ENCODE measurements at regions not wholly inside any gene's neighbourhood (a gene's known extent, or its start where the extent isn't known, plus 50 kb on each side); places are given as distances from the start of the nearest gene placed in this dataset.
"Not testable (repeated sequence)": the region's sequence is repeated elsewhere in the genome, so short reads cannot be mapped to it uniquely, and the experiment has no call there.

- not testable (repeated sequence) for TF ChIP-seq POLR2A (IDR thresholded peaks at IDR 0.05; ENCODE audit: extremely low read depth, insufficient read length)
- TF ChIP-seq, protein P1, sequence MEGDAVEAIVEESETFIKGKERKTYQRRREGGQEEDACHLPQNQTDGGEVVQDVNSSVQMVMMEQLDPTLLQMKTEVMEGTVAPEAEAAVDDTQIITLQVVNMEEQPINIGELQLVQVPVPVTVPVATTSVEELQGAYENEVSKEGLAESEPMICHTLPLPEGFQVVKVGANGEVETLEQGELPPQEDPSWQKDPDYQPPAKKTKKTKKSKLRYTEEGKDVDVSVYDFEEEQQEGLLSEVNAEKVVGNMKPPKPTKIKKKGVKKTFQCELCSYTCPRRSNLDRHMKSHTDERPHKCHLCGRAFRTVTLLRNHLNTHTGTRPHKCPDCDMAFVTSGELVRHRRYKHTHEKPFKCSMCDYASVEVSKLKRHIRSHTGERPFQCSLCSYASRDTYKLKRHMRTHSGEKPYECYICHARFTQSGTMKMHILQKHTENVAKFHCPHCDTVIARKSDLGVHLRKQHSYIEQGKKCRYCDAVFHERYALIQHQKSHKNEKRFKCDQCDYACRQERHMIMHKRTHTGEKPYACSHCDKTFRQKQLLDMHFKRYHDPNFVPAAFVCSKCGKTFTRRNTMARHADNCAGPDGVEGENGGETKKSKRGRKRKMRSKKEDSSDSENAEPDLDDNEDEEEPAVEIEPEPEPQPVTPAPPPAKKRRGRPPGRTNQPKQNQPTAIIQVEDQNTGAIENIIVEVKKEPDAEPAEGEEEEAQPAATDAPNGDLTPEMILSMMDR (IDR thresholded peaks at IDR 0.05; ENCODE audit: low read depth, low read length), result not testable (repeated sequence)
These were observed 633.0 kb downstream of the PRIM2 start for GRCh38 chr6:57950430-57950829.
